ENCODE measurements at regions not wholly inside any gene's neighbourhood (a gene's known extent, or its start where the extent isn't known, plus 50 kb on each side); places are given as distances from the start of the nearest gene placed in this dataset.

- DNase-seq (ENCODE audit: low spot score in 2 of 2), result no peak
- Histone ChIP-seq H3K9me3 (no peaks in the 10 kb centered on the region), H3K36me3 (no peaks in the 10 kb centered on the region), H3K4me1 (no peaks in the 10 kb centered on the region), H3K27ac (no peak overlapping the region), H3K27me3 (no peaks in the 10 kb centered on the region), H3K4me3 (no peak overlapping the region)
- intact Hi-C loops (cut with DNase I; ENCODE audit: low total_unique reads), result no loop called here
- TF ChIP-seq CTCF (IDR thresholded peaks at IDR 0.05), result no peak
- no peak for TF ChIP-seq POLR2A (IDR thresholded peaks at IDR 0.05)
- no peak for TF ChIP-seq POLR2AphosphoS5 (IDR thresholded peaks at IDR 0.05)
Measured at GRCh38 chr7:34240417-34240816, 335.1 kb downstream of the BMPER start.

- H3K4me1 ChIP-seq, result no peaks in the 10 kb centered on the region
- no peaks in the 10 kb centered on the region for H3K36me3 ChIP-seq
- no peaks in the 10 kb centered on the region for H3K27me3 ChIP-seq
- intact Hi-C loops (cut with DNase I; ENCODE audit: low total_unique reads), result no loop called here
- DNase-seq (ENCODE audit: low spot score in 2 of 2), result no peak
- TF ChIP-seq CTCF (IDR thresholded peaks at IDR 0.05) (no peak), POLR2A (IDR thresholded peaks at IDR 0.05) (no peak), POLR2AphosphoS5 (IDR thresholded peaks at IDR 0.05) (no peak)
- no peaks in the 10 kb centered on the region for H3K9me3 ChIP-seq
- no peak overlapping the region for H3K27ac ChIP-seq
- no peak overlapping the region for H3K4me3 ChIP-seq
Measured at GRCh38 chr7:34242391-34242790, 337.1 kb downstream of the BMPER start.

GRCh38 chr7:34245246-34245645 lies 339.9 kb downstream of the BMPER start:
- Histone ChIP-seq H3K4me3 (no peak overlapping the region), H3K27ac (no peak overlapping the region), H3K9me3 (no peaks in the 10 kb centered on the region), H3K4me1 (no peaks in the 10 kb centered on the region), H3K27me3 (no peaks in the 10 kb centered on the region), H3K36me3 (no peaks in the 10 kb centered on the region)
- DNase-seq (ENCODE audit: low spot score in 2 of 2), result no peak
- intact Hi-C loops (cut with DNase I; ENCODE audit: low total_unique reads), result no loop called here
- no peak for TF ChIP-seq CTCF (IDR thresholded peaks at IDR 0.05)
- TF ChIP-seq POLR2AphosphoS5 (IDR thresholded peaks at IDR 0.05), result no peak
- no peak for TF ChIP-seq POLR2A (IDR thresholded peaks at IDR 0.05)

GRCh38 chr7:34247468-34247867 lies 342.1 kb downstream of the BMPER start:
- no peak for DNase-seq (ENCODE audit: low spot score in 2 of 2)
- intact Hi-C loops (cut with DNase I; ENCODE audit: low total_unique reads), result no loop called here
- H3K4me3 ChIP-seq, result no peak overlapping the region
- H3K27me3 ChIP-seq, result no peaks in the 10 kb centered on the region
- no peaks in the 10 kb centered on the region for H3K9me3 ChIP-seq
- H3K27ac ChIP-seq, result no peak overlapping the region
- H3K4me1 ChIP-seq, result no peaks in the 10 kb centered on the region
- no peaks in the 10 kb centered on the region for H3K36me3 ChIP-seq
- TF ChIP-seq POLR2AphosphoS5 (IDR thresholded peaks at IDR 0.05), result no peak
- no peak for TF ChIP-seq POLR2A (IDR thresholded peaks at IDR 0.05)
- no peak for TF ChIP-seq CTCF (IDR thresholded peaks at IDR 0.05)

GRCh38 chr7:34249192-34249591 lies 343.9 kb downstream of the BMPER start:
- Histone ChIP-seq H3K27ac (no peak overlapping the region), H3K4me3 (no peak overlapping the region), H3K9me3 (no peaks in the 10 kb centered on the region), H3K27me3 (no peaks in the 10 kb centered on the region), H3K4me1 (no peaks in the 10 kb centered on the region), H3K36me3 (no peaks in the 10 kb centered on the region)
- no peak for DNase-seq (ENCODE audit: low spot score in 2 of 2)
- TF ChIP-seq CTCF (IDR thresholded peaks at IDR 0.05) (no peak), POLR2AphosphoS5 (IDR thresholded peaks at IDR 0.05) (no peak), POLR2A (IDR thresholded peaks at IDR 0.05) (no peak)
- intact Hi-C loops (cut with DNase I; ENCODE audit: low total_unique reads), result no loop called here

All from breast epithelium (tissue), 4 donors.